Upper lobe of left lung (tissue), 4 donors: ENCODE measurements at regions not wholly inside any gene's neighbourhood (a gene's known extent, or its start where the extent isn't known, plus 50 kb on each side); places are given as distances from the start of the nearest gene placed in this dataset.

Experiments
- POLR2A ChIP-seq, 4 donors: fragments of 450-650 bp; IDR thresholded peaks; one replicate each; pipeline ENCODE4 v1.5.1; 2016 to 2017; ENCODE audit warnings: antibody characterized with exemption in 4 of 4, mild to moderate bottlenecking in 2 of 4
- POLR2AphosphoS5 ChIP-seq, 2 donors: sonication (generic); formaldehyde crosslinking; IDR thresholded peaks; one replicate each; pipeline ENCODE4 v1.5.1; 2017; ENCODE audit warnings: antibody characterized with exemption in 2 of 2
- TF ChIP-seq, protein P1 (sequence below), 6 experiments: fragments of 450-650 bp in 4 of 6; fragments of 200-600 bp in 2 of 6; sonication (generic) in 2 of 6; IDR thresholded peaks; one replicate each; pipeline ENCODE4 v1.5.1; 2016 to 2019; ENCODE audit warnings: antibody characterized with exemption in 6 of 6

DNA sequence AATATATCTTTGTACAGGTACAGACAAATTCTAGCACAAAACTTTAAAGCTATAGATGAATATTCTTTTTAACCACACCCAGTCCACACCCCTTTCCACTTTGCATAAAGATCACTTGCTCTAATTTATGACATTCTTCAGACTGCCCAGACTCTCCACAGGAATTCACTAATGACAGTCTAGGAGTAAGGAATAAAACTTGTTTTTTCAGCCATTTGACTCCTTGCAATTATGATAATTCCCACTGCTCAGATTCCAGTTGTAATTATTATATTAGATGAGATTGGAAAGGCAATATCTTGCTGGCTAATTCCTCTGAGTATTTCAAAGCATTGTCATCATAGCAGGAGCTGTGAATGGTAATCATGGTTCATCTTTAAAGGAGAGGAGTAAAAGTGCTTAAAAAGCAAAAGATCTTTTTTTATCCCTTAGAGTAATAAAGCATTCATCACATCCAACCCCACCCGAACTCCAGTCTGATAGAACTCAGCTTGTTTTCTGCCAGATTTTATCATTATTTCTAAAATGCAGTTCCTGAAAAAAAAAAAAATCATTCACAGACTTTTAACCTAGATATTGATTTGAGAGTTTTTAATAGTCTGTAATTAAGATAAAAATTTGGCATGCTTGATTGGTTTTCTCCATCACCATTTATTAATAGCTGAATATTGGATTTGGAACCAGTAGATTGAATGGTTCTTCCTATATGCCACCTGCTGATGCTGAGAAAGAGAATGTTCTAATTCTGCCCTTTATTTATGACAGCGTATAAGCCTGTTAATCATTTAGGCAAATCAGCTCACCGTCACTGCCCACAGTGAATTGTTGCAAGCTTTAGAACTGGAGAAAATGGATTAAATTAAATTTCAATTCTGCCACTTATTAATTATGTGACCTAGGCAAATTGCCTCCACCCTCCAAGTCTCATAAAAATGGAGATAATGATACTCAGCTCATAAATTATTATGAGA, 93.9 kb upstream of the RASSF8 start:
- TF ChIP-seq, protein P1, sequence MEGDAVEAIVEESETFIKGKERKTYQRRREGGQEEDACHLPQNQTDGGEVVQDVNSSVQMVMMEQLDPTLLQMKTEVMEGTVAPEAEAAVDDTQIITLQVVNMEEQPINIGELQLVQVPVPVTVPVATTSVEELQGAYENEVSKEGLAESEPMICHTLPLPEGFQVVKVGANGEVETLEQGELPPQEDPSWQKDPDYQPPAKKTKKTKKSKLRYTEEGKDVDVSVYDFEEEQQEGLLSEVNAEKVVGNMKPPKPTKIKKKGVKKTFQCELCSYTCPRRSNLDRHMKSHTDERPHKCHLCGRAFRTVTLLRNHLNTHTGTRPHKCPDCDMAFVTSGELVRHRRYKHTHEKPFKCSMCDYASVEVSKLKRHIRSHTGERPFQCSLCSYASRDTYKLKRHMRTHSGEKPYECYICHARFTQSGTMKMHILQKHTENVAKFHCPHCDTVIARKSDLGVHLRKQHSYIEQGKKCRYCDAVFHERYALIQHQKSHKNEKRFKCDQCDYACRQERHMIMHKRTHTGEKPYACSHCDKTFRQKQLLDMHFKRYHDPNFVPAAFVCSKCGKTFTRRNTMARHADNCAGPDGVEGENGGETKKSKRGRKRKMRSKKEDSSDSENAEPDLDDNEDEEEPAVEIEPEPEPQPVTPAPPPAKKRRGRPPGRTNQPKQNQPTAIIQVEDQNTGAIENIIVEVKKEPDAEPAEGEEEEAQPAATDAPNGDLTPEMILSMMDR (IDR thresholded peaks at IDR 0.05), result no peak
- TF ChIP-seq POLR2A (IDR thresholded peaks at IDR 0.05), result no peak
- no peak for TF ChIP-seq POLR2AphosphoS5 (IDR thresholded peaks at IDR 0.05)
